WTC11 (cell line): ENCODE measurements at regions not wholly inside any gene's neighbourhood (a gene's known extent, or its start where the extent isn't known, plus 50 kb on each side); places are given as distances from the start of the nearest gene placed in this dataset.

Experiments used
- ATAC-seq: fragments of 200-7000 bp; cut with Tn5 transposase; 2 replicates; pipeline ENCODE4 v1.10.0; 2021; ENCODE audit warnings: mild to moderate bottlenecking, moderate library complexity
- CTCF ChIA-PET: fragments of 300-600 bp; sonication (Branson Sonifier 250); formaldehyde crosslinking; loops from one replicate; lab custom pipeline; 2021; ENCODE audit warnings: antibody characterized with exemption; lab: Charles Lee
- POLR2A ChIA-PET: fragments of 350-600 bp; sonication (Branson Sonifier 250); formaldehyde crosslinking; loops from one replicate; lab custom pipeline; 2021; ENCODE audit warnings: antibody characterized with exemption; lab: Charles Lee
- DNase-seq: peaks from one replicate; pipeline ENCODE4 v3.0.0; 2021; ENCODE audit warnings: low spot score
- H3K27ac Mint-ChIP-seq: 2 replicates; pipeline ENCODE4 v1.8.0; 2021; ENCODE audit warnings: mixed read lengths
- H3K27me3 Mint-ChIP-seq: 2 replicates; pipeline ENCODE4 v1.8.0; 2021; ENCODE audit warnings: low read depth, mild to moderate bottlenecking, moderate library complexity, mixed read lengths
- H3K36me3 Mint-ChIP-seq: 2 replicates; pipeline ENCODE4 v1.8.0; 2021; ENCODE audit warnings: mixed read lengths
- H3K4me1 Mint-ChIP-seq: 2 replicates; pipeline ENCODE4 v1.8.0; 2022; ENCODE audit warnings: mixed read lengths
- H3K4me3 Mint-ChIP-seq: 2 replicates; pipeline ENCODE4 v1.8.0; 2021; ENCODE audit warnings: mild to moderate bottlenecking, moderate library complexity, mixed read lengths
- H3K9me3 Mint-ChIP-seq: 2 replicates; pipeline ENCODE4 v1.8.0; 2021; ENCODE audit warnings: mixed read lengths
- ATF1 ChIP-seq: sonication (generic); formaldehyde crosslinking; IDR thresholded peaks from 2 replicates; pipeline ENCODE4 v1.8.1; 2023; ENCODE audit warnings: mild to moderate bottlenecking, moderate library complexity, missing genetic modification reagents
- ELF4 ChIP-seq: sonication (generic); formaldehyde crosslinking; IDR thresholded peaks from 2 replicates; pipeline ENCODE4 v1.8.1; 2022; ENCODE audit warnings: low read depth, mild to moderate bottlenecking, moderate library complexity, missing genetic modification reagents
- ESRRA ChIP-seq: sonication (generic); formaldehyde crosslinking; IDR thresholded peaks from 2 replicates; pipeline ENCODE4 v1.8.1; 2022; ENCODE audit warnings: mild to moderate bottlenecking, missing genetic modification reagents, borderline replicate concordance
- FOXP1 ChIP-seq: sonication (generic); formaldehyde crosslinking; IDR thresholded peaks from 2 replicates; pipeline ENCODE4 v1.8.0; 2022; ENCODE audit warnings: missing genetic modification reagents, mild to moderate bottlenecking, moderate library complexity, borderline replicate concordance
- GTF2I ChIP-seq: fragments of 250-450 bp; sonication (Bioruptor Pico); conservative IDR thresholded peaks from 2 replicates; pipeline ENCODE4 v1.4.0; 2021; ENCODE audit warnings: mild to moderate bottlenecking
- JAZF1 ChIP-seq: fragments of 250-450 bp; sonication (Bioruptor Pico); IDR thresholded peaks from 2 replicates; pipeline ENCODE4 v1.9.0; 2021; ENCODE audit warnings: moderate library complexity, mild to moderate bottlenecking, inconsistent platforms
- JUN ChIP-seq: sonication (generic); formaldehyde crosslinking; IDR thresholded peaks from 2 replicates; pipeline ENCODE4 v1.8.0; 2023; ENCODE audit warnings: mild to moderate bottlenecking, missing genetic modification reagents
- KAT7 ChIP-seq: sonication (generic); formaldehyde crosslinking; IDR thresholded peaks from 2 replicates; pipeline ENCODE4 v1.8.1; 2023; ENCODE audit warnings: missing genetic modification reagents, mild to moderate bottlenecking, borderline replicate concordance
- MYBL2 ChIP-seq: sonication (generic); formaldehyde crosslinking; IDR thresholded peaks from 2 replicates; pipeline ENCODE4 v1.8.1; 2023; ENCODE audit warnings: mild to moderate bottlenecking, moderate library complexity, missing genetic modification reagents
- RORB ChIP-seq: fragments of 250-450 bp; sonication (Bioruptor Pico); IDR thresholded peaks from 2 replicates; pipeline ENCODE4 v1.9.0; 2021; ENCODE audit warnings: mild to moderate bottlenecking
- SMAD3 ChIP-seq: sonication (generic); formaldehyde crosslinking; IDR thresholded peaks from 2 replicates; pipeline ENCODE4 v1.8.0; 2022; ENCODE audit warnings: missing genetic modification reagents, mild to moderate bottlenecking, borderline replicate concordance
- TEAD4 ChIP-seq: sonication (generic); formaldehyde crosslinking; IDR thresholded peaks from 2 replicates; pipeline ENCODE4 v1.8.0; 2022; ENCODE audit warnings: mild to moderate bottlenecking, missing genetic modification reagents
- ZNF263 ChIP-seq: sonication (generic); formaldehyde crosslinking; IDR thresholded peaks from 2 replicates; pipeline ENCODE4 v1.8.1; 2022; ENCODE audit warnings: low read depth, mild to moderate bottlenecking, moderate library complexity, missing genetic modification reagents
- ZNF317 ChIP-seq: sonication (generic); formaldehyde crosslinking; IDR thresholded peaks from 2 replicates; pipeline ENCODE4 v1.8.1; 2023; ENCODE audit warnings: low read depth, mild to moderate bottlenecking, moderate library complexity, missing genetic modification reagents, borderline replicate concordance
- TF ChIP-seq, protein P1 (sequence below): fragments of 250-450 bp; sonication (Bioruptor Pico); IDR thresholded peaks from 2 replicates; pipeline ENCODE4 v1.9.0; 2021; ENCODE audit warnings: mild to moderate bottlenecking, borderline replicate concordance
- TF ChIP-seq, protein P2 (sequence below): sonication (generic); formaldehyde crosslinking; IDR thresholded peaks from 2 replicates; pipeline ENCODE4 v1.8.1; 2023; ENCODE audit warnings: mild to moderate bottlenecking, missing genetic modification reagents
- TF ChIP-seq, protein P3 (sequence below): sonication (generic); formaldehyde crosslinking; conservative IDR thresholded peaks from 2 replicates; pipeline ENCODE4 v1.8.1; 2023; ENCODE audit warnings: mild to moderate bottlenecking, low read depth, missing genetic modification reagents, moderate library complexity
- TF ChIP-seq, protein P4 (sequence below): fragments of 250-450 bp; sonication (Bioruptor Pico); IDR thresholded peaks from 2 replicates; pipeline ENCODE4 v1.8.0; 2021; ENCODE audit warnings: mild to moderate bottlenecking
- TF ChIP-seq, protein P5 (sequence below): sonication (generic); formaldehyde crosslinking; IDR thresholded peaks from 2 replicates; pipeline ENCODE4 v1.8.1; 2023; ENCODE audit warnings: mild to moderate bottlenecking, missing genetic modification reagents, moderate library complexity
- TF ChIP-seq, protein P6 (sequence below): fragments of 250-450 bp; sonication (Bioruptor Pico); IDR thresholded peaks from 2 replicates; pipeline ENCODE4 v1.9.0; 2021; ENCODE audit warnings: mild to moderate bottlenecking

DNA sequence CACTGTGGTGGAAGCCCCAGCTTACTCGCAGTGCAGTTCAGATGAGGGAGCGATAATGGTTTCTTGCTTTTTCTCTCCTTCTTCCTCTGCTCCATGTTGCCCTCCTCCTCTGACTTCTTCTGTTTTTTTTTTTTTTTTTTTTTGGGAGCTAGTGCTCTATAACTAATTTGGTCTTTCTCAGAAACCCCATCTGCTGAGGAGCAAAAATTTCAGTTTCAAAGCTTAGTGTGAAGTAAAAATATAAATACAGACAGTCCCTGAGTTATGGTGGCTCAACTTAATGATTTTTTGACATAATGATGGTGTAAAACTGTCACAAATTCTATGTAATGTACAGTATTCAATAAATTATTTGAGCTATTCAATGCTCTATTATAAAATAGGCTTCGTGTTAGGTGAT, 120.7 kb downstream of the TBX19 start (continued):
- TF ChIP-seq, protein P1, sequence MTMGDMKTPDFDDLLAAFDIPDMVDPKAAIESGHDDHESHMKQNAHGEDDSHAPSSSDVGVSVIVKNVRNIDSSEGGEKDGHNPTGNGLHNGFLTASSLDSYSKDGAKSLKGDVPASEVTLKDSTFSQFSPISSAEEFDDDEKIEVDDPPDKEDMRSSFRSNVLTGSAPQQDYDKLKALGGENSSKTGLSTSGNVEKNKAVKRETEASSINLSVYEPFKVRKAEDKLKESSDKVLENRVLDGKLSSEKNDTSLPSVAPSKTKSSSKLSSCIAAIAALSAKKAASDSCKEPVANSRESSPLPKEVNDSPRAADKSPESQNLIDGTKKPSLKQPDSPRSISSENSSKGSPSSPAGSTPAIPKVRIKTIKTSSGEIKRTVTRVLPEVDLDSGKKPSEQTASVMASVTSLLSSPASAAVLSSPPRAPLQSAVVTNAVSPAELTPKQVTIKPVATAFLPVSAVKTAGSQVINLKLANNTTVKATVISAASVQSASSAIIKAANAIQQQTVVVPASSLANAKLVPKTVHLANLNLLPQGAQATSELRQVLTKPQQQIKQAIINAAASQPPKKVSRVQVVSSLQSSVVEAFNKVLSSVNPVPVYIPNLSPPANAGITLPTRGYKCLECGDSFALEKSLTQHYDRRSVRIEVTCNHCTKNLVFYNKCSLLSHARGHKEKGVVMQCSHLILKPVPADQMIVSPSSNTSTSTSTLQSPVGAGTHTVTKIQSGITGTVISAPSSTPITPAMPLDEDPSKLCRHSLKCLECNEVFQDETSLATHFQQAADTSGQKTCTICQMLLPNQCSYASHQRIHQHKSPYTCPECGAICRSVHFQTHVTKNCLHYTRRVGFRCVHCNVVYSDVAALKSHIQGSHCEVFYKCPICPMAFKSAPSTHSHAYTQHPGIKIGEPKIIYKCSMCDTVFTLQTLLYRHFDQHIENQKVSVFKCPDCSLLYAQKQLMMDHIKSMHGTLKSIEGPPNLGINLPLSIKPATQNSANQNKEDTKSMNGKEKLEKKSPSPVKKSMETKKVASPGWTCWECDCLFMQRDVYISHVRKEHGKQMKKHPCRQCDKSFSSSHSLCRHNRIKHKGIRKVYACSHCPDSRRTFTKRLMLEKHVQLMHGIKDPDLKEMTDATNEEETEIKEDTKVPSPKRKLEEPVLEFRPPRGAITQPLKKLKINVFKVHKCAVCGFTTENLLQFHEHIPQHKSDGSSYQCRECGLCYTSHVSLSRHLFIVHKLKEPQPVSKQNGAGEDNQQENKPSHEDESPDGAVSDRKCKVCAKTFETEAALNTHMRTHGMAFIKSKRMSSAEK (CRISPR knock-in tag), result no peak
- TF ChIP-seq SMAD3 (CRISPR knock-in tag) (no peak), JAZF1 (CRISPR knock-in tag) (no peak), ATF1 (CRISPR knock-in tag) (no peak), TEAD4 (CRISPR knock-in tag) (no peak), ELF4 (CRISPR knock-in tag) (no peak), FOXP1 (CRISPR knock-in tag) (no peak), ZNF317 (CRISPR knock-in tag) (no peak)
- TF ChIP-seq, protein P2, sequence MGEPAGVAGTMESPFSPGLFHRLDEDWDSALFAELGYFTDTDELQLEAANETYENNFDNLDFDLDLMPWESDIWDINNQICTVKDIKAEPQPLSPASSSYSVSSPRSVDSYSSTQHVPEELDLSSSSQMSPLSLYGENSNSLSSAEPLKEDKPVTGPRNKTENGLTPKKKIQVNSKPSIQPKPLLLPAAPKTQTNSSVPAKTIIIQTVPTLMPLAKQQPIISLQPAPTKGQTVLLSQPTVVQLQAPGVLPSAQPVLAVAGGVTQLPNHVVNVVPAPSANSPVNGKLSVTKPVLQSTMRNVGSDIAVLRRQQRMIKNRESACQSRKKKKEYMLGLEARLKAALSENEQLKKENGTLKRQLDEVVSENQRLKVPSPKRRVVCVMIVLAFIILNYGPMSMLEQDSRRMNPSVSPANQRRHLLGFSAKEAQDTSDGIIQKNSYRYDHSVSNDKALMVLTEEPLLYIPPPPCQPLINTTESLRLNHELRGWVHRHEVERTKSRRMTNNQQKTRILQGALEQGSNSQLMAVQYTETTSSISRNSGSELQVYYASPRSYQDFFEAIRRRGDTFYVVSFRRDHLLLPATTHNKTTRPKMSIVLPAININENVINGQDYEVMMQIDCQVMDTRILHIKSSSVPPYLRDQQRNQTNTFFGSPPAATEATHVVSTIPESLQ (CRISPR knock-in tag), result no peak
- TF ChIP-seq, protein P3, sequence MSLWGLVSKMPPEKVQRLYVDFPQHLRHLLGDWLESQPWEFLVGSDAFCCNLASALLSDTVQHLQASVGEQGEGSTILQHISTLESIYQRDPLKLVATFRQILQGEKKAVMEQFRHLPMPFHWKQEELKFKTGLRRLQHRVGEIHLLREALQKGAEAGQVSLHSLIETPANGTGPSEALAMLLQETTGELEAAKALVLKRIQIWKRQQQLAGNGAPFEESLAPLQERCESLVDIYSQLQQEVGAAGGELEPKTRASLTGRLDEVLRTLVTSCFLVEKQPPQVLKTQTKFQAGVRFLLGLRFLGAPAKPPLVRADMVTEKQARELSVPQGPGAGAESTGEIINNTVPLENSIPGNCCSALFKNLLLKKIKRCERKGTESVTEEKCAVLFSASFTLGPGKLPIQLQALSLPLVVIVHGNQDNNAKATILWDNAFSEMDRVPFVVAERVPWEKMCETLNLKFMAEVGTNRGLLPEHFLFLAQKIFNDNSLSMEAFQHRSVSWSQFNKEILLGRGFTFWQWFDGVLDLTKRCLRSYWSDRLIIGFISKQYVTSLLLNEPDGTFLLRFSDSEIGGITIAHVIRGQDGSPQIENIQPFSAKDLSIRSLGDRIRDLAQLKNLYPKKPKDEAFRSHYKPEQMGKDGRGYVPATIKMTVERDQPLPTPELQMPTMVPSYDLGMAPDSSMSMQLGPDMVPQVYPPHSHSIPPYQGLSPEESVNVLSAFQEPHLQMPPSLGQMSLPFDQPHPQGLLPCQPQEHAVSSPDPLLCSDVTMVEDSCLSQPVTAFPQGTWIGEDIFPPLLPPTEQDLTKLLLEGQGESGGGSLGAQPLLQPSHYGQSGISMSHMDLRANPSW, result no peak
- TF ChIP-seq, protein P4, sequence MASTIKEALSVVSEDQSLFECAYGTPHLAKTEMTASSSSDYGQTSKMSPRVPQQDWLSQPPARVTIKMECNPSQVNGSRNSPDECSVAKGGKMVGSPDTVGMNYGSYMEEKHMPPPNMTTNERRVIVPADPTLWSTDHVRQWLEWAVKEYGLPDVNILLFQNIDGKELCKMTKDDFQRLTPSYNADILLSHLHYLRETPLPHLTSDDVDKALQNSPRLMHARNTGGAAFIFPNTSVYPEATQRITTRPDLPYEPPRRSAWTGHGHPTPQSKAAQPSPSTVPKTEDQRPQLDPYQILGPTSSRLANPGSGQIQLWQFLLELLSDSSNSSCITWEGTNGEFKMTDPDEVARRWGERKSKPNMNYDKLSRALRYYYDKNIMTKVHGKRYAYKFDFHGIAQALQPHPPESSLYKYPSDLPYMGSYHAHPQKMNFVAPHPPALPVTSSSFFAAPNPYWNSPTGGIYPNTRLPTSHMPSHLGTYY (CRISPR knock-in tag), result no peak

DNA sequence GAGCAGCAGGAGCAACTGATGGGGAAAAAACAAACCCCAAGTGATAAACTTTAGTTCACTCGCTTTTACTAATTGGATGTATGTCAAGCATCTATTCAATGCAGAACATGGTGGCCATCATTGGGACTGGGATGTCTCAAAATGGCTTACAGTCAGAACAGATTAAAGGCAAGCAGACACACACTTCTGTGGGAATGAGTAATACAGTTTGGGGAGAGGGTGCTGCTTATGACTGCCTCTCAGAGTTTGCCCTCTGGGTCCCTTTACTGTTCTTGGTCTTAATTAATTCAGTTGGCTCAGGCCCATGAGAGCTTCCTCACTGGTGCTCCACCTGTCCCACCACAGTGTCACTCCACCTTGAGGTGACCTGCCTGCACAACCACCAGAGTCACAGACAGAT, 119.5 kb downstream of the TBX19 start:
- H3K27me3 Mint-ChIP-seq, result no peaks in the 10 kb centered on the region
- no peak overlapping the region for H3K4me3 Mint-ChIP-seq
- POLR2A ChIA-PET, result no interaction called here
- H3K36me3 Mint-ChIP-seq, result no peaks in the 10 kb centered on the region
- TF ChIP-seq, protein P5, sequence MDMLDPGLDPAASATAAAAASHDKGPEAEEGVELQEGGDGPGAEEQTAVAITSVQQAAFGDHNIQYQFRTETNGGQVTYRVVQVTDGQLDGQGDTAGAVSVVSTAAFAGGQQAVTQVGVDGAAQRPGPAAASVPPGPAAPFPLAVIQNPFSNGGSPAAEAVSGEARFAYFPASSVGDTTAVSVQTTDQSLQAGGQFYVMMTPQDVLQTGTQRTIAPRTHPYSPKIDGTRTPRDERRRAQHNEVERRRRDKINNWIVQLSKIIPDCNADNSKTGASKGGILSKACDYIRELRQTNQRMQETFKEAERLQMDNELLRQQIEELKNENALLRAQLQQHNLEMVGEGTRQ (CRISPR knock-in tag), result no peak
- no peak for TF ChIP-seq ZNF263 (CRISPR knock-in tag)
- TF ChIP-seq, protein P6, sequence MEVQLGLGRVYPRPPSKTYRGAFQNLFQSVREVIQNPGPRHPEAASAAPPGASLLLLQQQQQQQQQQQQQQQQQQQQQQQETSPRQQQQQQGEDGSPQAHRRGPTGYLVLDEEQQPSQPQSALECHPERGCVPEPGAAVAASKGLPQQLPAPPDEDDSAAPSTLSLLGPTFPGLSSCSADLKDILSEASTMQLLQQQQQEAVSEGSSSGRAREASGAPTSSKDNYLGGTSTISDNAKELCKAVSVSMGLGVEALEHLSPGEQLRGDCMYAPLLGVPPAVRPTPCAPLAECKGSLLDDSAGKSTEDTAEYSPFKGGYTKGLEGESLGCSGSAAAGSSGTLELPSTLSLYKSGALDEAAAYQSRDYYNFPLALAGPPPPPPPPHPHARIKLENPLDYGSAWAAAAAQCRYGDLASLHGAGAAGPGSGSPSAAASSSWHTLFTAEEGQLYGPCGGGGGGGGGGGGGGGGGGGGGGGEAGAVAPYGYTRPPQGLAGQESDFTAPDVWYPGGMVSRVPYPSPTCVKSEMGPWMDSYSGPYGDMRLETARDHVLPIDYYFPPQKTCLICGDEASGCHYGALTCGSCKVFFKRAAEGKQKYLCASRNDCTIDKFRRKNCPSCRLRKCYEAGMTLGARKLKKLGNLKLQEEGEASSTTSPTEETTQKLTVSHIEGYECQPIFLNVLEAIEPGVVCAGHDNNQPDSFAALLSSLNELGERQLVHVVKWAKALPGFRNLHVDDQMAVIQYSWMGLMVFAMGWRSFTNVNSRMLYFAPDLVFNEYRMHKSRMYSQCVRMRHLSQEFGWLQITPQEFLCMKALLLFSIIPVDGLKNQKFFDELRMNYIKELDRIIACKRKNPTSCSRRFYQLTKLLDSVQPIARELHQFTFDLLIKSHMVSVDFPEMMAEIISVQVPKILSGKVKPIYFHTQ (CRISPR knock-in tag), result no peak
- no peak for TF ChIP-seq KAT7 (CRISPR knock-in tag)
- no peak for TF ChIP-seq JUN (CRISPR knock-in tag)
- TF ChIP-seq GTF2I (CRISPR knock-in tag), result no peak
- TF ChIP-seq TEAD4 (CRISPR knock-in tag), result no peak
- TF ChIP-seq MYBL2 (CRISPR knock-in tag), result no peak
- no peak for TF ChIP-seq ESRRA
- no peak for TF ChIP-seq RORB (CRISPR knock-in tag)
- DNase-seq, result no peak
- peaks cover 8% of the 10 kb centered on the region for H3K4me1 Mint-ChIP-seq
- no peaks in the 10 kb centered on the region for H3K9me3 Mint-ChIP-seq
- H3K27ac Mint-ChIP-seq, result no peak overlapping the region
- ATAC-seq, result no peak
- CTCF ChIA-PET, result interaction anchor here (1.2 to 1.3 kb wide), 2 partner anchors 22 to 57 kb away, joined by 3 to 5 read pairs; no protein-coding TSS in a partner anchor
